ENCODE measurements at regions not wholly inside any gene's neighbourhood (a gene's known extent, or its start where the extent isn't known, plus 50 kb on each side); places are given as distances from the start of the nearest gene placed in this dataset.

DNA sequence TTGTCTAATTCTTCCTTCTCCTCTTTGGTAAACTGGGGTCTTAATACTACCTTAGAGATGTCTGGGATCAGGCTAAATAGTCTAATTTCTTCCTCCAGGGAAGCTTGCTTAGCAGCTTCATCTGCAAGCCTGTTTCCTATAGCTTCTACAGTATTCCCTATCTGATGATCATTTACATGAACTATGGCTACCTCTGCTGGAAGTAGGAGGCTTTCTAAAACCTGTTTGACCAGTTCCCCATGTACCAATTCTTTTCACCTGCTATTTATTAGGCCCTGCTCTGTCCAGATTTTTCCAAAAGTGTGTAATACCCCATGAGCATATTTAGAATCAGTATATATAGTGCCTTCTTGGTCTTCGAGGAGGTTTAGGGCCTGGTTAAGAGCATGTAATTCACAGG, 619.8 kb downstream of the HINT1 start:
- peak; percentile 68 for DNase-seq (ENCODE audit: low read depth)
- H3K4me3 ChIP-seq (ENCODE audit: low read length): no peak overlapping the region
- TF ChIP-seq, protein P1, sequence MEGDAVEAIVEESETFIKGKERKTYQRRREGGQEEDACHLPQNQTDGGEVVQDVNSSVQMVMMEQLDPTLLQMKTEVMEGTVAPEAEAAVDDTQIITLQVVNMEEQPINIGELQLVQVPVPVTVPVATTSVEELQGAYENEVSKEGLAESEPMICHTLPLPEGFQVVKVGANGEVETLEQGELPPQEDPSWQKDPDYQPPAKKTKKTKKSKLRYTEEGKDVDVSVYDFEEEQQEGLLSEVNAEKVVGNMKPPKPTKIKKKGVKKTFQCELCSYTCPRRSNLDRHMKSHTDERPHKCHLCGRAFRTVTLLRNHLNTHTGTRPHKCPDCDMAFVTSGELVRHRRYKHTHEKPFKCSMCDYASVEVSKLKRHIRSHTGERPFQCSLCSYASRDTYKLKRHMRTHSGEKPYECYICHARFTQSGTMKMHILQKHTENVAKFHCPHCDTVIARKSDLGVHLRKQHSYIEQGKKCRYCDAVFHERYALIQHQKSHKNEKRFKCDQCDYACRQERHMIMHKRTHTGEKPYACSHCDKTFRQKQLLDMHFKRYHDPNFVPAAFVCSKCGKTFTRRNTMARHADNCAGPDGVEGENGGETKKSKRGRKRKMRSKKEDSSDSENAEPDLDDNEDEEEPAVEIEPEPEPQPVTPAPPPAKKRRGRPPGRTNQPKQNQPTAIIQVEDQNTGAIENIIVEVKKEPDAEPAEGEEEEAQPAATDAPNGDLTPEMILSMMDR (IDR thresholded peaks at IDR 0.05; ENCODE audit: insufficient read depth, low read depth, low read length, missing control alignments): peak; percentile 35

DNA sequence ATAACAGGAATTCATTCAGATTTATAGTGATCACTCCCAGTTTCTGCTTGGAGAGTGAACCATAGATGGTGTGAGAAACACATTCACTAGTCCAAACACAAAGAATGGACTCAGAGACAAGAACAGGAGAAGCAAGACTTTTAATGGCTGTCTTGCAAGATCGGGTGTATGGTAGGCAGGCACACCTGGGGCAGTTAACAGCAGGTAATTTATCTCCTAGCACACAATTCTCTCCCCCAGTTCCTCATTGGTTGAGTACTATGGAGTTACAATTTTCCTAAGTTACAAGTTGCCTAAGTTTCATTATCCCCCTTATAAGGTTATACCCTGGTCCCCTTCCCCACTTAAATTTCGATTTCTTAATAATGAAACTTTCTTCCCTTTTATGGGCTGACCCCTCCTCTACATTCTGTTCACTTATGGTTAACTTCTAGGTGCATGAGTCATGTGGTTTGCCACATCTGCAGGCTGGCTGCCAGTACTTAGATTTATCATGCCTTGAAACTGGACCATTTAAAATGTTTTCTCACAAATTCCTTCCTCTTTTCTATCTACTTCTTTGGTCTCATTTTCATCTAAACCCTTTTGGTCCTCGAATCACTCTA, 623.3 kb downstream of the HINT1 start:
- peak; percentile 75 for DNase-seq (ENCODE audit: low read depth)
- TF ChIP-seq, protein P1 (IDR thresholded peaks at IDR 0.05; ENCODE audit: insufficient read depth, low read depth, low read length, missing control alignments): no peak
- H3K4me3 ChIP-seq (ENCODE audit: low read length): no peak overlapping the region

DNA sequence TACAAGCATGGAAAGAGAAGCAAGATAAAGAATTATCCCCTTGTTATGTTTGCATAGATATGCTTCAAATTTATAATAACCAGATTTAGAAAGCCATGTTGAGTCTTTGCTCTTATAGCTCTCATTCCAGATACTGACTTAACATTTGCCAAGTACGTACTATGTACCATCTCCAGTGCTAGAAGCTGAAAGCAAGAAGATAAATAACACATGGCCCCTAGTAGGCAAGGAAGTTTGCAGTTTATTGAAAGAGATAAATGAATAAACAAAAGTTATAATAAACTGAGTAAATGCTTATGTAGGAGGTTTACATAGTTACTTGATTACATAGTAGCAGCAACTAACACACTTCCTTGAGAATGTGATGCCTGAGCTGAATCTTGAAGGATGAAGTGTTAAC, 628.4 kb downstream of the HINT1 start:
- TF ChIP-seq, protein P1 (IDR thresholded peaks at IDR 0.05; ENCODE audit: insufficient read depth, low read depth, low read length, missing control alignments): no peak
- H3K4me3 ChIP-seq (ENCODE audit: low read length): no peak overlapping the region
- no peak for DNase-seq (ENCODE audit: low read depth)

DNA sequence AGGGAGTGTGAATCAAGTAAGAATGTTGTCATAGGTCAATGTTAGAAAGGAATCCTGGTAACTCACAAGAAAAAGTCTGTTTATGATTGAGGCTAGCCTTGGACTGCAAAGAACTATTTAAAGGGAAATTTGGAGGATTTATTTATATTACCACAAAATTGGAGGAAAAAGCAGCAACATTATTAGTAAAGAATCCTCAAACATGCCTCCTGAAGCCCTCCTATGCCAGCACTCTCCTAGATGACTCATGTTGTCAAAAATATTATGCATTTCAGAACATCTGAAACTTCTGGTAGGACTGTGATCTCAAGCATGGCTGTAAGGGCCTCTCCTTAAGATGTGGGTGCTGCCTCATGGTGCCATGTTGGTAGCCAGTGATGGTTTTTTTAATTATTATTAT, 628.5 kb downstream of the CHSY3 start:
- DNase-seq (ENCODE audit: low read depth): no peak
- no peak overlapping the region for H3K4me3 ChIP-seq (ENCODE audit: low read length)
- TF ChIP-seq, protein P1 (IDR thresholded peaks at IDR 0.05; ENCODE audit: insufficient read depth, low read depth, low read length, missing control alignments): no peak

DNA sequence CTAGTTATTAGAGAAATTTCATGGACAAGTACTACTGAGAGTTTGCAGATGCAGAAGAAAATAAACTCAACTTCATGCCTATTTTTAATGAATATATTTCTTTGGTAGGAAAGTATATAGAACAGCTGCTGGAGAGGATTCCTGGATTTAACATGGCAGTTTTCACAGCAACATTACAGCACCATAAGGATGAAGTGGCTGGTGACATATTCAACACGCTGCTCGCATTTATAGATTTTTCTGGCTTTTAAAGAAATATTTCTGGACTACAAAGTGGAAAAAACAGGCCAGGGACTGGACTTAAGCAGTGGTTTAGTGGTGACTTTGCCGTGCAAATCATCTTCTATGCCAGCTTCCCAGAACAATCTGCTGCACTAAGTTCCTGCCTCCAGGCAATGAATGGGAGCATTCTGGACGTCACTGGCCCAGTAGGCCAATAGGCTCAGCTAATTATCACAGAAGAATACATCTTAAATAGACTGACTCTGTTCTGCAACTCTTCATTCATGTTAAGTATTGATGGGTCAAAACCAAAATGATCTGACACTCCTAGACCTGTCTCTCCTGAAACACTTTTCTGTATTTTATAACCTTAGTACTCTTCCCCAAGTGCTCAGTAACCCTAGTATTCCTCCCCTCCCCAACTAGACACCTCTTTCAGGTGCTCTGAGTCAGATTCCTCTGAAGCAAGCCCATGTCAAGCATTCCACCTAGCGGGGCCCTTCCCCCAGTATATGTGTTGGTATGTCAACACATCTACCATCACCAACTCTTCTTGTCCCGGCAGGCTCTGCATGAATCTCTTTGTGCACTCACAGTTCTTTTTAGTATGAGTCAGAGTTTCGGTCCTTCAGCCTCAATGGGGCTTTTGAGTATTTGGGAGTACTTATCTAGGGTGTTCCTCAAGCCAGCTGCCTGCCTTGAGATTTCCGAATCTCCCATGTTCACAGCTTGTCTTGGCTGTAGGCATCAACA, 625.5 kb downstream of the CHSY3 start:
- TF ChIP-seq, protein P1 (IDR thresholded peaks at IDR 0.05; ENCODE audit: insufficient read depth, low read depth, low read length, missing control alignments): no peak
- peak; percentile 100 for DNase-seq (ENCODE audit: low read depth)
- no peak overlapping the region for H3K4me3 ChIP-seq (ENCODE audit: low read length)

DNA sequence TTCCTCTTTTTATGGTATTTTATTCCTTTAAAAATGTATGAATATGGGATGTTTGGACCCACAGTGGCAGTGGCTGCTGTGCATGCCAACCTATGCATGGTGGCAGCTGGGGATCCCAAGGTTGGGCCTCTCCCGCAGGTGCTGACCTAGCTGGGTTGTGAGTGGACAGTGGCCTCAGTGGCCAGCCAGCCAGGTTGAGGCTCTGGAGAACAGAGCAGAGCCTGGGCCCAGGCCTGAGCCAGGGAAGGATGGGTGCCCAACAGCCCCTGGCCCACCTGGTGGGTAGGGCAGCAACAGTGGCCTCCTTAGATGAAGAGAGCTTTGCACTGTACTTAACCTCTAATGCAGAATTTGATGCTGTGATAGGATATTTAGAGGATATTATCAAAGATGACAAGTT, 624.8 kb downstream of the CHSY3 start:
- TF ChIP-seq, protein P1 (IDR thresholded peaks at IDR 0.05; ENCODE audit: insufficient read depth, low read depth, low read length, missing control alignments): no peak
- H3K4me3 ChIP-seq (ENCODE audit: low read length): no peak overlapping the region
- DNase-seq (ENCODE audit: low read depth): no peak

Data from epithelial cell of esophagus (primary cell).